NT2/D1 (cell line): ENCODE measurements at regions not wholly inside any gene's neighbourhood (a gene's known extent, or its start where the extent isn't known, plus 50 kb on each side); places are given as distances from the start of the nearest gene placed in this dataset.

Source experiments
- SUZ12 ChIP-seq: IDR thresholded peaks from 2 replicates; pipeline ENCODE4 v1.6.1; 2011; ENCODE audit not compliant: insufficient read length, insufficient read depth; ENCODE audit errors: extremely low read depth
- YY1 ChIP-seq: IDR thresholded peaks from 2 replicates; pipeline ENCODE4 v1.6.1; 2011; ENCODE audit not compliant: insufficient read length, insufficient read depth
- ZNF274 ChIP-seq: IDR thresholded peaks from 2 replicates; pipeline ENCODE4 v1.6.1; 2011; ENCODE audit warnings: mild to moderate bottlenecking, low read depth, low read length

GRCh38 chr10:130577039-130577438, 440.8 kb downstream of the GLRX3 start:
- TF ChIP-seq ZNF274 (no peak), YY1 (no peak), SUZ12 (no peak)
